Loucy (cell line): ENCODE measurements at regions not wholly inside any gene's neighbourhood (a gene's known extent, or its start where the extent isn't known, plus 50 kb on each side); places are given as distances from the start of the nearest gene placed in this dataset.

ENCODE experiments used
- H2AFZ ChIP-seq: fragments of 200-600 bp; sonication (generic); 2 replicates; pipeline ENCODE4 v1.6.0; 2016; ENCODE audit warnings: antibody characterized with exemption, mild to moderate bottlenecking, low read length, moderate library complexity
- H3F3A ChIP-seq: fragments of 200-600 bp; 2 replicates; pipeline ENCODE4 v1.6.0; 2016; ENCODE audit warnings: antibody characterized with exemption, low read depth, mild to moderate bottlenecking
- H3K27me3 ChIP-seq: fragments of 200-600 bp; sonication (generic); 2 replicates; pipeline ENCODE4 v1.6.1; 2014; ENCODE audit warnings: low read length, mild to moderate bottlenecking; ENCODE audit not compliant: insufficient read depth, poor library complexity, severe bottlenecking
- H3K36me3 ChIP-seq: fragments of 200-600 bp; sonication (generic); 2 replicates; pipeline ENCODE4 v1.6.1; 2016; ENCODE audit warnings: low read length; ENCODE audit not compliant: insufficient read depth
- H3K4me1 ChIP-seq: fragments of 200-600 bp; sonication (generic); 2 replicates; pipeline ENCODE4 v1.5.1; 2014; ENCODE audit warnings: low read length, mild to moderate bottlenecking; ENCODE audit not compliant: insufficient read depth, poor library complexity, severe bottlenecking
- H3K4me2 ChIP-seq: fragments of 200-600 bp; sonication (generic); 2 replicates; pipeline ENCODE4 v1.6.0; 2014; ENCODE audit warnings: antibody characterized with exemption, low read length, low read depth, mild to moderate bottlenecking; ENCODE audit not compliant: poor library complexity, severe bottlenecking
- H3K4me3 ChIP-seq: fragments of 200-600 bp; sonication (generic); 2 replicates; pipeline ENCODE4 v1.5.1; 2014; ENCODE audit warnings: low read length, mild to moderate bottlenecking, mixed read lengths; ENCODE audit not compliant: poor library complexity, severe bottlenecking
- H3K79me2 ChIP-seq: fragments of 200-600 bp; sonication (generic); 2 replicates; pipeline ENCODE4 v1.6.1; 2014; ENCODE audit warnings: low read length; ENCODE audit not compliant: insufficient read depth
- H3K9ac ChIP-seq: fragments of 200-600 bp; sonication (generic); 2 replicates; pipeline ENCODE4 v1.6.0; 2014; ENCODE audit warnings: mild to moderate bottlenecking, low read depth, low read length, moderate library complexity; ENCODE audit not compliant: poor library complexity, severe bottlenecking
- H3K9me2 ChIP-seq: fragments of 200-600 bp; sonication (generic); replicated peaks from 2 replicates; pipeline ENCODE4 v1.6.1; 2016; ENCODE audit warnings: low read depth, low read length, mixed read lengths
- H3K9me3 ChIP-seq: fragments of 200-600 bp; sonication (generic); 2 replicates; pipeline ENCODE4 v1.6.1; 2014; ENCODE audit warnings: mild to moderate bottlenecking, antibody characterized with exemption, low read length, low read depth; ENCODE audit not compliant: insufficient read depth
- H4K20me1 ChIP-seq: fragments of 200-600 bp; sonication (generic); 2 replicates; pipeline ENCODE4 v1.6.0; 2014; ENCODE audit warnings: antibody characterized with exemption, low read length, mild to moderate bottlenecking; ENCODE audit not compliant: insufficient read depth, poor library complexity, severe bottlenecking
- CTCF ChIP-seq: fragments of 200-600 bp; sonication (generic); conservative IDR thresholded peaks from 2 replicates; pipeline ENCODE4 v1.5.1; 2014; ENCODE audit warnings: mild to moderate bottlenecking, antibody characterized with exemption, low read length
- EZH2phosphoT487 ChIP-seq: fragments of 200-600 bp; IDR thresholded peaks from 2 replicates; pipeline ENCODE4 v1.6.1; 2018; ENCODE audit warnings: antibody characterized with exemption, mild to moderate bottlenecking, moderate library complexity, borderline replicate concordance

- Histone ChIP-seq H3K4me3 (no peak overlapping the region), H3K9me3 (no peaks in the 10 kb centered on the region), H2AFZ (no peak overlapping the region), H3K79me2 (peaks cover 15% of the 10 kb centered on the region; the same call in 1 of the 2 replicates), H3K9me2 (no peaks in the 10 kb centered on the region), H3K27me3 (no peaks in the 10 kb centered on the region), H3K36me3 (no peaks in the 10 kb centered on the region), H3F3A (no peaks in the 10 kb centered on the region), H3K4me1 (peaks cover 26% of the 10 kb centered on the region), H3K9ac (no peak overlapping the region), H3K4me2 (no peak overlapping the region), H4K20me1 (no peaks in the 10 kb centered on the region)
- TF ChIP-seq CTCF (no peak), EZH2phosphoT487 (no peak)
These were observed 50.4 kb upstream of the SERTAD2 start for GRCh38 chr2:64704161-64704560.

- Histone ChIP-seq H3F3A (no peaks in the 10 kb centered on the region), H3K9me3 (no peaks in the 10 kb centered on the region), H3K27me3 (no peaks in the 10 kb centered on the region), H3K4me2 (no peak overlapping the region), H3K9ac (no peak overlapping the region), H3K4me1 (peaks cover 20% of the 10 kb centered on the region), H2AFZ (no peak overlapping the region), H3K79me2 (peaks cover 15% of the 10 kb centered on the region; the same call in 1 of the 2 replicates), H4K20me1 (no peaks in the 10 kb centered on the region), H3K9me2 (no peaks in the 10 kb centered on the region), H3K4me3 (no peak overlapping the region), H3K36me3 (no peaks in the 10 kb centered on the region)
- TF ChIP-seq CTCF (no peak), EZH2phosphoT487 (no peak)
These were observed 51.3 kb upstream of the SERTAD2 start for GRCh38 chr2:64704996-64705395.

GRCh38 chr2:64707276-64707675 lies 53.6 kb upstream of the SERTAD2 start:
- no peak overlapping the region for H3K9ac ChIP-seq
- TF ChIP-seq EZH2phosphoT487, result no peak
- no peak for TF ChIP-seq CTCF
- H3K36me3 ChIP-seq, result no peaks in the 10 kb centered on the region
- H3F3A ChIP-seq, result no peaks in the 10 kb centered on the region
- H3K4me3 ChIP-seq, result no peak overlapping the region
- H2AFZ ChIP-seq, result no peak overlapping the region
- H3K4me2 ChIP-seq, result no peak overlapping the region
- H3K4me1 ChIP-seq, result peaks cover 34% of the 10 kb centered on the region
- H3K79me2 ChIP-seq, result peaks cover 20% of the 10 kb centered on the region; the same call in 1 of the 2 replicates
- no peaks in the 10 kb centered on the region for H3K9me3 ChIP-seq
- no peaks in the 10 kb centered on the region for H3K9me2 ChIP-seq
- no peaks in the 10 kb centered on the region for H3K27me3 ChIP-seq
- H4K20me1 ChIP-seq, result no peaks in the 10 kb centered on the region
